ENCODE measurements at regions not wholly inside any gene's neighbourhood (a gene's known extent, or its start where the extent isn't known, plus 50 kb on each side); places are given as distances from the start of the nearest gene placed in this dataset.
A peak's percentile ranks its signal among the peaks of the same experiment; 100 is the strongest.

DNA sequence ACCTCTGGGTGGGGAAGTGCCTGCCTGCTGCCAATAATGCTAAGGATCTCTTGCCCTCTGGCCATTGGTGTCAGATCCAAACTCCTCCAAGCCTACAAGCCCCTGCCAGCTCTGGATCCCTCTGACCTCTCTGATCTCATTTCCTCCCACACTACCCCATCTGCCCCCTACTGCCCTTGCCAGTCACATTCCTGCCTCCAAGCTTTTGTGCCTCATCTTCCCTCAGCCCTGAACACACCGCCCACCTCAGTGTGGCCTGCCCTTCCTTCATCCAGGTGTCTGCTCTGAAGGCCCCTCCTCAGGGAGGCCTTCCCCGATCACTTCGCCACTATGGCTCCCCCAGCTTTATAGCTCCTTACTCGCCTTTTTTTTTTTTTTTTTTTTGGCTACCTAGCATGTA, 161.0 kb upstream of the GLI2 start:
- 85% methylated on average over 4 of the region's 4 CpGs for WGBS (ENCODE audit: insufficient coverage)
- H3K4me1 ChIP-seq (ENCODE audit: control insufficient read depth, insufficient read depth, low read length): peaks cover 34% of the 10 kb centered on the region

DNA sequence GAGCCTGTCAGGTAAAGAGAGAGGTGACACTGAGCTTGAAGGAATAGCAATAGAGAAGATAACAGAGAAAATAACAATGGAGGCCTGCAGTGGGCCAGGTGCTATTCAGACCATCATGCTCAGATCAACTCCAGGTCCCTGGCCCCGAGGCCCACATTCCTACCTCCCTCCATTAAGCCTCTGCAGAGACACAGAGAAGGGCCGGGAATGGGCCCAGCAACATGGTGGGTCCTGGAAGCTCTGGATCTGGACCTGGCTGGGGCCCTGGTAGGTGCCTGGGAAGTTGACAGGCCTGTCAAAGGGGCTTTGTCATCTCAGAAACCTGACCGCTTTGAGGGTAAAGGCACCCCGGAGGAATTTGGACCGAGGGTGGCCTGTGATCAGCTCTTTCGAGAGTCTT, 159.7 kb upstream of the GLI2 start:
- Histone ChIP-seq H3K27ac (ENCODE audit: low read depth, low read length) (no peak overlapping the region), H3K36me3 (ENCODE audit: control insufficient read depth, insufficient read depth, low read length) (no peaks in the 10 kb centered on the region), H3K4me3 (ENCODE audit: low read depth, low read length) (no peak overlapping the region), H3K4me1 (ENCODE audit: control insufficient read depth, insufficient read depth, low read length) (peaks cover 46% of the 10 kb centered on the region), H3K27me3 (ENCODE audit: control insufficient read depth, insufficient read depth, low read length) (peaks cover 12% of the 10 kb centered on the region), H3K9me3 (ENCODE audit: control insufficient read depth, insufficient read depth, low read length) (no peaks in the 10 kb centered on the region)
- DNase-seq (ENCODE audit: low read depth in 4 of 6, low spot score in 6 of 6): no peak
- 88% methylated on average over 5 of the region's 6 CpGs for WGBS (ENCODE audit: insufficient coverage)

More for the DNA sequence above, 161.0 kb upstream of the GLI2 start:
- Histone ChIP-seq H3K27me3 (ENCODE audit: control insufficient read depth, insufficient read depth, low read length) (peaks cover 12% of the 10 kb centered on the region), H3K4me3 (ENCODE audit: low read depth, low read length) (no peak overlapping the region), H3K36me3 (ENCODE audit: control insufficient read depth, insufficient read depth, low read length) (no peaks in the 10 kb centered on the region), H3K27ac (ENCODE audit: low read depth, low read length) (no peak overlapping the region), H3K9me3 (ENCODE audit: control insufficient read depth, insufficient read depth, low read length) (no peaks in the 10 kb centered on the region)
- no peak for DNase-seq (ENCODE audit: low read depth in 4 of 6, low spot score in 6 of 6)

DNA sequence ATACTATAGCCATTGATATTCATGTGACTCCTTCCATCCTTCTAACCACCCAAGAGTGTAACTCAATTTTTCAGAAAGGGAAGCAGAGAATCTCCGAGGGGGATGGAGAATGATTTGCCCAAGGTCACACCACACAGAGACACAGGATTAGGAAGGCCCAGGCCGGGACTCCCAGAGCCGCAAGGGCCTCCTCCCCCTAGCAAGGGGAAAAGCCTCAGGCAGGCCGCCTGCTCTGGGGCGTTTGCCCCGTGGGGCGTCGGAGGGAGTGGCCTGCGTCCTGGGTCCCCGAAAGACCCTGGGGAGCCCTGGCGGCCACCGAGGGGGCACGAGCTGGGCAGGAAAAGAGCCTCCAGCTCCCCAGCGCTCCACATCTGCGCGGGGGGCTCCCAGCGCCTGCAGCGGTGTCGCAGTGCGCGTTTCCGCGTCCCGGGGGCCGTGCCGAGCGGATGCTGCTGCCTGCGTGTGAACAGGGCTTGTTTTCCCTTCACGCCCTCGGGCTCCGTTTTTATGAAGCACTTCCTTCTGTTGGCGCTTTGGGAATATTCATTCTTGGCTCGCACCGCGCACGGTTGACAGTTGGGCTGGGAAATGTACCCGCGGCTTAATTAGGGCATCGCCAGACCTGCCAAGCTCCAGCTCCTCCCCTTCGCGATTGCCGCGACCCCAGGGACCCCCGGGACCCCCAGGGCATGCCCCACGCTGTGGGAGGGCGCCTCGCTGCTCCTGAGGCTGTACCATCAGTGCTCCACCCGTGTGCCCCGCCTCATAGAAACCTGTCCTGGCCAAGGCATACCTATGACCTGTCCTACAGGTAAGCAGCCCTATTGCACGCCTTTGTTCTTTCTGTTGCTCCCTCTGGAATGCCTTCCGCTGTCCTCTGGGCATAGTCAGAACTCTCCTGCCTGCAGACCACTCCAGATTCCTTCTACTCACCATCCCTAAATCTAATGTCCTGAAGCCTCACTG, 158.9 kb upstream of the GLI2 start:
- H3K27ac ChIP-seq (ENCODE audit: low read depth, low read length): no peak overlapping the region

DNA sequence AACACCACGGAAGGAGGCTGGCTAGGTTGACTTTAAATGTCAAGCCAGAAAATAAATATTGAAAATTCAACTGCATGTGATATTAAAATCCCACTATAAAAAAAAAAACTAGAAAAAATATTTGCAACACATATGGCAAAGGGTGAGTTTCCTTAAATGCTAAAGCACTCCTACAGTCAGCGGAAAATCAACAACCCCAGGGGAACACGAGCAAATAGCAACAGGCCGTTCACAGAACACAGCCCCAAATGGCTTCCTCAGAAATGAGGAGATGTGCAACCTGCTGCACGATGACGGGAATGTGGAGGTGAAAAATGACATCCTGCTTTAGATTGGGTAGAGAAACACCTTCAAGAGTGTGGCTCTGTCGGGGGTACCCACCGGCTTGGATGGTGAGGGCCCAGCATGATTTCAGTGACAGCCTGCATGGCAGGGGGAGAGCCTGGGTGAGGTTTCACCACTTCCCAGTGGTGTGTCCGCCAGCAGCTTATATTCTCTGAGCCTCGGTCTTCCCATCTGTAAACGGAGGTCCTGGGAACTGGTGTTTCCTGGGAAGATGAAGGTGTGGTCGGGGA, 157.9 kb upstream of the GLI2 start:
- peak in 1 of 6 donors; percentile 58 for DNase-seq (ENCODE audit: low read depth in 4 of 6, low spot score in 6 of 6)
- H3K4me1 ChIP-seq (ENCODE audit: control insufficient read depth, insufficient read depth, low read length): peaks cover 36% of the 10 kb centered on the region
- no peaks in the 10 kb centered on the region for H3K9me3 ChIP-seq (ENCODE audit: control insufficient read depth, insufficient read depth, low read length)
- 94% methylated on average over 10 of the region's 12 CpGs for WGBS (ENCODE audit: insufficient coverage)
- no peak overlapping the region for H3K4me3 ChIP-seq (ENCODE audit: low read depth, low read length)
- no peaks in the 10 kb centered on the region for H3K36me3 ChIP-seq (ENCODE audit: control insufficient read depth, insufficient read depth, low read length)
- H3K27ac ChIP-seq (ENCODE audit: low read depth, low read length): no peak overlapping the region
- peaks cover 12% of the 10 kb centered on the region for H3K27me3 ChIP-seq (ENCODE audit: control insufficient read depth, insufficient read depth, low read length)

More for the DNA sequence above, 158.9 kb upstream of the GLI2 start:
- 9% methylated on average over 50 of the region's 51 CpGs for WGBS (ENCODE audit: insufficient coverage)
- Histone ChIP-seq H3K4me3 (ENCODE audit: low read depth, low read length) (no peak overlapping the region), H3K4me1 (ENCODE audit: control insufficient read depth, insufficient read depth, low read length) (peaks cover 46% of the 10 kb centered on the region), H3K36me3 (ENCODE audit: control insufficient read depth, insufficient read depth, low read length) (no peaks in the 10 kb centered on the region), H3K9me3 (ENCODE audit: control insufficient read depth, insufficient read depth, low read length) (no peaks in the 10 kb centered on the region), H3K27me3 (ENCODE audit: control insufficient read depth, insufficient read depth, low read length) (peaks cover 12% of the 10 kb centered on the region)
- DNase-seq (ENCODE audit: low read depth in 4 of 6, low spot score in 6 of 6): peak in 2 of 6 donors; percentile 87

DNA sequence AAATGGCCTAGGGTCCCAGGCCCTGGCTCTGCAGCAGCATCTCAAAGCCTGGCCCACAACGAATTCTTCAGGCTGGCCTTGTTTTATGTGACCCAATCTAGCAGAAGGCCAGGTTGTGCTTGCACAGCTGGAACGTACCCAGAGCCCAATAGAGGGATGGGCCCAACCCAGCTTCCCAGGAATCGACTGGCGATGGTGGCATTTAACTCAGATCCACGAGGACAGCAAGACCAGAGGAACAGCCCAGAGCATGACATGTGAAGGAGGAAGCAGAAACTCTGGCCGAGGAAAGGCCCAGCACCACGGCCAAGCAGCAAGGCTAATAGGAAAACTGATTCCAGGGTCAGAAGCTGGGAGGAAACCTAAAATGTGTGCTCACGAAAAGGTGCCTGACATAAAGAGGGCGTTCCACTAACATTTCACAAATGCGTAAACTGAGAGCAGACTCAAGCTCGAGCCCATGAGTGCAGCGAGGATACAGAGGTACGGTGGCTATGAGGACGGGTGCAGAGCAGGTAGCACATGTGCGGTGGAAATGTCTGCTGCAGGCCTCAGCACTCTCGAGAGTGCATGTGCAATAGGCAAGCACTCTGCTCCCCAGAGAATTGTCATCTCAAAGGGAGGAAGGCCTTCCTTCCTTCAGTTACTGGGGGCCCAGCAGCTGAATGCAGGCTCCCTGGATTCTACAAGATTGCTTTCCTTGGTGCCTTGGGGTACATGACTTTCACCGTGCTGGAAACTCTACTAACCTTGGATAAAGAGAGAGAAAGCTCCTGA, 156.9 kb upstream of the GLI2 start:
- peaks cover 32% of the 10 kb centered on the region for H3K4me1 ChIP-seq (ENCODE audit: control insufficient read depth, insufficient read depth, low read length)
- 93% methylated on average over 17 of the region's 17 CpGs for WGBS (ENCODE audit: insufficient coverage)
- no peak overlapping the region for H3K4me3 ChIP-seq (ENCODE audit: low read depth, low read length)
- H3K36me3 ChIP-seq (ENCODE audit: control insufficient read depth, insufficient read depth, low read length): no peaks in the 10 kb centered on the region
- peaks cover 12% of the 10 kb centered on the region for H3K27me3 ChIP-seq (ENCODE audit: control insufficient read depth, insufficient read depth, low read length)
- DNase-seq (ENCODE audit: low read depth in 4 of 6, low spot score in 6 of 6): no peak
- H3K9me3 ChIP-seq (ENCODE audit: control insufficient read depth, insufficient read depth, low read length): no peaks in the 10 kb centered on the region
- H3K27ac ChIP-seq (ENCODE audit: low read depth, low read length): no peak overlapping the region

DNA sequence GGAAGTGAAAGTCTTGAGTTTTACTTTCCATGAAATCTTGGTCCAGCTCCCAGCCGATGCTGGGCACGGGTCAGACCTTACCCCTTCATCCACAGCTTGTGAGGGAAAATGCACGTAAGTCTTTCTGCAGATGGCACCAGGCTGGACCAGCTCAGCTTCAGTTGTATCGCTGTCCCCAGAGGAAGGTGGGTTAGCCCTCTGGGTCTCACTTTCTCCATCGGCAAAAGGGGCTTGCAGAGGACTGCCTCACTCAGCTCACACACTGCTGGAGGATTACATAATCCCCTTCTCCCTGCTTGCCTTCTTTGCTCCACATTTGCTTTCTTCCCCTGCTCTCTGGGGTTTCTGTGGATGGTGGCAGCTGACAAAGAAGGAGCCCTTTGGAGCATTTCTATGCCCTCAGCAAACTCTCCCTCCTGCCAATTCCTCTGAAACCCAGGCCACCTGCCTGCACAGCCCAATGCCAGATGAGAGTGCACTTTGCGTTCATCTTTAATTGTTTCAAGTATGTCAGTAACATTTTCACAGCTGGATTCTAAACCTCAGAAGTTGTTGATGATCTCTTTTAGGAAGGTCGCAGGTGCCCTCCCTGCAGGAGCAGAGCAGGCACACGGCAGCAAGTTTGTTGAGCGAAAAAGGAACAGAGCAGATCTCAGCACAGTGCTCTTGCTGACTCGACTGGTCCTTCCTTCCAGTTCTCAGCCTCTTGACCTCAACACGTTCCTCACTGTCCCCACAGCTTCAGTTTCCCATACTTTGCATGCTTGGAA, 155.6 kb upstream of the GLI2 start:
- Histone ChIP-seq H3K27me3 (ENCODE audit: control insufficient read depth, insufficient read depth, low read length) (peaks cover 12% of the 10 kb centered on the region), H3K27ac (ENCODE audit: low read depth, low read length) (no peak overlapping the region), H3K9me3 (ENCODE audit: control insufficient read depth, insufficient read depth, low read length) (no peaks in the 10 kb centered on the region), H3K36me3 (ENCODE audit: control insufficient read depth, insufficient read depth, low read length) (no peaks in the 10 kb centered on the region), H3K4me1 (ENCODE audit: control insufficient read depth, insufficient read depth, low read length) (peaks cover 32% of the 10 kb centered on the region), H3K4me3 (ENCODE audit: low read depth, low read length) (no peak overlapping the region)
- DNase-seq (ENCODE audit: low read depth in 4 of 6, low spot score in 6 of 6): peak in 2 of 6 donors; percentile 43 to 54
- 55% methylated on average over 9 of the region's 11 CpGs for WGBS (ENCODE audit: insufficient coverage)

DNA sequence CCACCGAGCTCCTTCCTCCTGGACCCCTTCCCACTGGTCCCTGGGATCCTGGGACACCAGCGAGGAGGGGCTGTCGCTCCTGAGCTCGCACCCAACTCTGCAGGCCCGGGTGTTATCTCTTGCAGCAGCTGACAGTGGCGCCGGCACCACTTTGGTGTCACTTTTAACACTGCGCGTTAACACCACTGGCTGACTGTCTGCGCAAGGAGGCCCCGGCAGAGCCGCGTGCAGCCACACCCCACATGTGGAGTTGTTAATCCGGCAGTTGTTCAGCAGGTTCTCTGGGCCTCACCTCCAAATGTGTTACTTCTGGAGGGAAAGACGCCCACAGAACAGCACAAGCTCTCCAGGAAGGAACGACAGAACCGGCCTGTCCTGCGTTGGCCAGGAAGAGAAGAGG, 155.0 kb upstream of the GLI2 start:
- no peak overlapping the region for H3K4me3 ChIP-seq (ENCODE audit: low read depth, low read length)
- H3K27me3 ChIP-seq (ENCODE audit: control insufficient read depth, insufficient read depth, low read length): peaks cover 13% of the 10 kb centered on the region
- WGBS (ENCODE audit: insufficient coverage): 80% methylated on average over 15 of the region's 18 CpGs

DNA sequence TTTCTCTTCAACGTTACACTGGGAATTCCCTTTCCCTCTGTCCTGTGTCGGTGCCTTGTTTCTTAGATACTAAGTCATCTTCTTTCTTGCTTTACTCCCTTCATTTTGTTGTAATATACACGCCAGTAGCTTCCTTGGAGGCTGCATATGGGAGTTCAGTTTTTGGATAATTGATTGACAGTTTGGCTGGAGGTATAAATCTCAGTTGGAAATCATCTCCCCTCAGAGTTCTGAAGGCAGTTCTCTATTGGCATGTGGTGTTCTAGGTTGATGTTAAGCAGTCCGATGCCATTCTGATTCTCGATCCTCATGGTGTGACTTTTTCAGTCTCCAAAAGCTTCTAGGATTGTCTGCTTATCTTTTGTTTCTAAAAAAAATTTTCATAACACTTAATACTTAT, 152.5 kb upstream of the GLI2 start:
- WGBS (ENCODE audit: insufficient coverage): no CpG with 5 or more reads among the region's 5 CpGs
- no peak overlapping the region for H3K27ac ChIP-seq (ENCODE audit: low read depth, low read length)
- no peaks in the 10 kb centered on the region for H3K9me3 ChIP-seq (ENCODE audit: control insufficient read depth, insufficient read depth, low read length)
- H3K4me3 ChIP-seq (ENCODE audit: low read depth, low read length): no peak overlapping the region
- H3K4me1 ChIP-seq (ENCODE audit: control insufficient read depth, insufficient read depth, low read length): peaks cover 31% of the 10 kb centered on the region
- H3K27me3 ChIP-seq (ENCODE audit: control insufficient read depth, insufficient read depth, low read length): peaks cover 18% of the 10 kb centered on the region
- DNase-seq (ENCODE audit: low read depth in 4 of 6, low spot score in 6 of 6): peak in 1 of 6 donors; percentile 49
- no peaks in the 10 kb centered on the region for H3K36me3 ChIP-seq (ENCODE audit: control insufficient read depth, insufficient read depth, low read length)

More for the DNA sequence above, 155.0 kb upstream of the GLI2 start:
- no peaks in the 10 kb centered on the region for H3K9me3 ChIP-seq (ENCODE audit: control insufficient read depth, insufficient read depth, low read length)
- no peaks in the 10 kb centered on the region for H3K36me3 ChIP-seq (ENCODE audit: control insufficient read depth, insufficient read depth, low read length)
- DNase-seq (ENCODE audit: low read depth in 4 of 6, low spot score in 6 of 6): no peak
- peaks cover 32% of the 10 kb centered on the region for H3K4me1 ChIP-seq (ENCODE audit: control insufficient read depth, insufficient read depth, low read length)
- no peak overlapping the region for H3K27ac ChIP-seq (ENCODE audit: low read depth, low read length)

Measured in spinal cord (tissue), 9 donors.